ENCODE measurements at regions not wholly inside any gene's neighbourhood (a gene's known extent, or its start where the extent isn't known, plus 50 kb on each side); places are given as distances from the start of the nearest gene placed in this dataset.

DNA sequence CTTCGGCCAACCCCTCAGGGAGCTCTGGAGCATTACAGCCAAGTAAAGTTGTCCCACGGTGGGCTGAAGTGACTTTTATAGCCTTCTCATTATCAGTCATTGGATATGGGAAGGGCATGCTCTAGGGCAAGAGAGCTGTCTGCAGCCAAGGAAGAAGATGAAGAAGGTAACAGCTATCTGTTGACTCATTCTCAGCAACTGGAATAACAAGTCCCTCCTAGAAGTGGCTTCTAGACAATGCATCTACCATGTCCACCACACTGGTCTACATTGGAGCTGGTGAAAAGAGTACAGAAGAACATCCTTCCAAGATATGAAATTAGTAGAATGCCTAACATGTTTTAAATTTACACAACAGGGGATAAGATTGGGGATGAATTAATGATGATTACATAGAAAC is 524.2 kb downstream of the ACTL7B start:
- Histone ChIP-seq H3K36me3 (no peaks in the 10 kb centered on the region), H3K4me3 (no peak overlapping the region), H3K27me3 (replicated peaks) (no peaks in the 10 kb centered on the region), H3K4me1 (replicated peaks) (no peaks in the 10 kb centered on the region), H3K27ac (no peak overlapping the region), H3K9me3 (replicated peaks) (peaks cover 2% of the 10 kb centered on the region; the same call in 1 of the 2 replicates)
- no peak for DNase-seq (ENCODE audit: low read depth in 1 of 2, low spot score in 2 of 2)

DNA sequence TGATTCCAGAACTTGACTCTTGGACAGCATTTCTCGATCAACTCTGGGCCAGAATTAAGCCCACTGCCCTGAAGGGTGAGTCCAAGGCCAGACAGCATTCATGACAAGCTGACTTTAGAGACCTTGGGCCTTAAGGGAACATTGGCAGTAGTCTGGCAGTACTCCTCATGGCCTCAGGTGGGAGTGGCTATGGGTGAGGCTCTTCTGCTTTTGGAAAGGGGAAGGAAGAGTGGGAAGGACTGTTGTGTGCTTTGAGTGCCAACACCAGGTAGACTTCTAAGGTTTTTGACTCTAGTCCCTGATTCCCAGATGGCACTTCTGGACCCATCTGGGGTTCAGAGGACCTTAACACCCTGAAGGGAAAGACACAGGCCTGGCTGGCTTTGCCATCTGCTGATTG is 530.4 kb downstream of the ACTL7B start:
- DNase-seq (ENCODE audit: low read depth in 1 of 2, low spot score in 2 of 2) = no peak
- H3K4me3 ChIP-seq = no peak overlapping the region
- H3K4me1 ChIP-seq (replicated peaks) = no peaks in the 10 kb centered on the region

DNA sequence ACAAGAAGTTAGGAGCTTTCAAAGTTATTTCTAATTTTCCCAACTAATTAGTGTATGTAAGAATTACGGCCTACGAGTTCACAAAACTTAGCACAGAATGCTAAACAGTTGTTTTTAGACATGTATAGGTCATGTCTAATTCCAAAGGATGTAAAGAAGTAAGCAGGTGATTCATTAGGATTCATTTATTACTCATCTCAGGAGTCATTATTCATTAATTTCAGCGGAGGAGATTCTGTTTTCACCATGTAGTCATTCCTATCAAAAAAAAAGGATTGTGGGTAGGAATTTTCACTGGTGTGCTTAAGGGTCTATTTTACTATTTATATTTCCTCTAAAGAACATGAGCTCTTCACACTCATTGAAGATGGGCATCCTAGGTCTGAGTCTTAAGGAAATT is 532.2 kb downstream of the ACTL7B start:
- Histone ChIP-seq H3K9me3 (replicated peaks) (0 out of 2 replicates have a peak, but pooled peaks cover 2% of the 10 kb centered on the region), H3K4me3 (no peak overlapping the region), H3K36me3 (no peaks in the 10 kb centered on the region), H3K4me1 (replicated peaks) (no peaks in the 10 kb centered on the region), H3K27me3 (replicated peaks) (no peaks in the 10 kb centered on the region), H3K27ac (no peak overlapping the region)
- no peak for DNase-seq (ENCODE audit: low read depth in 1 of 2, low spot score in 2 of 2)

More for the DNA sequence above, 530.4 kb downstream of the ACTL7B start:
- H3K9me3 ChIP-seq (replicated peaks) = peaks cover 2% of the 10 kb centered on the region; the same call in 1 of the 2 replicates
- H3K27me3 ChIP-seq (replicated peaks) = no peaks in the 10 kb centered on the region
- no peaks in the 10 kb centered on the region for H3K36me3 ChIP-seq
- H3K27ac ChIP-seq = no peak overlapping the region

DNA sequence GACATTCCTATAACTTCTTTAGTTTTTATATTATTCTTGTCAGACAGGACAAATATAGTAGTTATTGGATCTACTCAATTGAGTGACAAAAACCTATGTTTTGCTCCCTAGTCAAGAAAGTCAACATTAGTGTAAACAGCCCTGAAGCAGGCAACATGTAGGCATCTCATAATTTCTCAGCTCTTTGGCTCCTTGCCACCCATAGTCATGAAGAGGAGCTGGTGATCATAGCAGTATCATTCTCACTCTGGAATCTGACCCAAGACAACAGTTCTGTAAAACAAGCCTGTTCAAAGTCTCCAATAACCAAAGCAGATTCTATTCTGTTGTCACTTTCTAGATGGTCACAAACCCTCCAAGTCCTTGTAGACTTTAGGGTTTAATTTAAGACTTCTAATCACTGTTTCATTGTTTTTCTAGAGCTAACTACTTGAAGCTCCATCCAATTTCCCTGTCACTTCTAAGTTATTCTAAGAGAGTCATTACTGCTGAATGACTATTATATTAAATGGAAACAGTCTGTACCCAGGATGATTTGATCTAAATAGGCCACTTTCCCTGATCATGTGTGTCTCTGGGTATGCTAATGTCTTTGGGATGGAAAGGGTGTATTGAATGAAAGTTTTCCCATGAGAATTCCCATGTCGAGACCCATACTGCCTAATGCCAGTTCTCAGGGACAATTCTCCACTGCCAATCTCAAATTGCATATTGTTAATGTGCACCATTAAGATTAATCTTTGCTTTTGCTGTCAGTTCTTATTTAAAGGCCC is 533.3 kb downstream of the ACTL7B start:
- Histone ChIP-seq H3K27ac (no peak overlapping the region), H3K4me1 (replicated peaks) (no peaks in the 10 kb centered on the region), H3K9me3 (replicated peaks) (no peaks in the 10 kb centered on the region), H3K4me3 (no peak overlapping the region), H3K27me3 (replicated peaks) (no peaks in the 10 kb centered on the region), H3K36me3 (no peaks in the 10 kb centered on the region)
- DNase-seq (ENCODE audit: low read depth in 1 of 2, low spot score in 2 of 2) = no peak

DNA sequence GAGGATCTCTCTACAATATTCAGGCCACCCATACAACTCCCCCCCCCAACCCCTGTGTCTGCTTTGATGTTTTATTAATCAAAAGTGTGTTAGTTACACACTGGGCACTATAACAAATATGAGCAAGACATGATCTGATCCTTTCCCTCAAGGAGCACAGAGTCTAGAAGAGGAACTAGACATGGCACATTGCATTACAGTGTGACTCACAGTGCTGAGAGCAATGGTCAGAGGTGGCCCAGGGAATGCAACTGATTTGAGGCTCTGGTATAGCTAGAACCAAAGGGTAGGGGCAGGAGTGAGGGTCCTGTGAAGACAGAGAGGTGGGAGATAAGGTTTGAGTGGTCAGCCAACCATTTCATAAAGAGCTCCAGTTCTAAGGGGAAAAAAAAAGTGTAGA is 539.2 kb downstream of the ACTL7B start:
- Histone ChIP-seq H3K27ac (no peak overlapping the region), H3K27me3 (replicated peaks) (no peaks in the 10 kb centered on the region), H3K36me3 (no peaks in the 10 kb centered on the region), H3K4me1 (replicated peaks) (no peaks in the 10 kb centered on the region), H3K9me3 (replicated peaks) (no peaks in the 10 kb centered on the region), H3K4me3 (no peak overlapping the region)
- no peak for DNase-seq (ENCODE audit: low read depth in 1 of 2, low spot score in 2 of 2)

DNA sequence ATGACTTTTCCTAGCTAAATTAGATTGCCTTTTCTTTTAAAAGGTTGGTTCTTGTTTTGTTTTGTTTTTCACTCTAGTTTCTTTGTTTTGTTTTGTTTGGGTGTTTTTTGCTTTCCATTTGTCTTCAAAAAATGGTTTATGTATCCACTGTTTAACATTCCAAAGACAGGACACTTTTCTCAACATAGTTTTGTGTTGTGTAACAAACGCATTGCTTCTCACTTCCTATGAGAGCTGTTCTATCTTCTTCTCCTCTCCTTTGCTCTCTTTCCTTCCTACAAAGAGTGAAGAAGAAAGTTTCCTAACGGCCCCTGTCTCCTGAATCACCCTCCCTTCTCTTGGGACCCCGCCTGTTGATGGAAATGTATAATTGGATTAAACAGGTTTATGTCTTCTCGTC is 539.7 kb downstream of the ACTL7B start:
- Histone ChIP-seq H3K4me1 (replicated peaks) (no peaks in the 10 kb centered on the region), H3K9me3 (replicated peaks) (no peaks in the 10 kb centered on the region), H3K27ac (no peak overlapping the region), H3K4me3 (no peak overlapping the region), H3K36me3 (no peaks in the 10 kb centered on the region), H3K27me3 (replicated peaks) (no peaks in the 10 kb centered on the region)
- DNase-seq (ENCODE audit: low read depth in 1 of 2, low spot score in 2 of 2) = no peak

DNA sequence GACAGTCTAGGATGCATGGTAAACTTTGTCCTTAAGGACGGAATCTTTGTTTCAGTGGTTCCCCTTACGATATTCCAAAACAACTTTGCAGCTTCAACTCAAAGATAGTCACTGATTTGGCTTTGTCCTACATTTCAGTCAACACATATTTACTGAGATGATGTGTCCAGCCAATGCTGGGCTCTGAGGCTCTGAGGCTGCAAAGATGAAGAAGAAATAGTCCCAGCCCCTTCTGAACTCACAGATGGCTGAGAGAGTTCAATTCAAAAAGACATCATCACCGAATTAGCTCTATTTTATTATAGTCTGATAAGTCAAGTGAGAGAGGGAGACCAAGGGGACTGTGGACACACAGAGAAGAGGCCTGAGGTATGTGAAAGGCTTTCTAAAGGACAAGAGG is 544.0 kb downstream of the ACTL7B start:
- H3K36me3 ChIP-seq = no peaks in the 10 kb centered on the region
- DNase-seq (ENCODE audit: low read depth in 1 of 2, low spot score in 2 of 2) = no peak
- H3K27me3 ChIP-seq (replicated peaks) = no peaks in the 10 kb centered on the region
- no peaks in the 10 kb centered on the region for H3K4me1 ChIP-seq (replicated peaks)
- no peak overlapping the region for H3K27ac ChIP-seq
- no peak overlapping the region for H3K4me3 ChIP-seq
- no peaks in the 10 kb centered on the region for H3K9me3 ChIP-seq (replicated peaks)

DNA sequence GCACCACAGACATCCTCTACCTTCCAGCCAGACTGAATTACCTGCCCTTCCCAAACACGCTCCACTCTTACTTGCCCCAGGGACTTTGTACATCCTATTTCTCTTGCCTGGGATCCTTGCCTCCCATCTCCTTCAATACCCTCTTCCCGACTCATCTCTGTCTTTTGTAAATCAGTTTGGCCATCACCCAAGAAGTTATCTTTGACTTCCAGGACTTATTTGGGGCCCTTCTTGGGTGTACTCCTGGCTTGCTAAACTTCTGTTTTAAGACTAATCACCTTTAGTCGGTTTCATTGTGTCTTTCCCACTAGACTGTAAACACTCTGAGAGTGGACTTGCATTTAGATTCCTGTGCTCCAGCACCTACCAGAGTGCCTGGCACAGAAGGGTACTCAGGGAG is 545.6 kb downstream of the ACTL7B start:
- Histone ChIP-seq H3K27ac (no peak overlapping the region), H3K4me3 (no peak overlapping the region), H3K9me3 (replicated peaks) (no peaks in the 10 kb centered on the region), H3K4me1 (replicated peaks) (no peaks in the 10 kb centered on the region), H3K36me3 (no peaks in the 10 kb centered on the region), H3K27me3 (replicated peaks) (no peaks in the 10 kb centered on the region)
- no peak for DNase-seq (ENCODE audit: low read depth in 1 of 2, low spot score in 2 of 2)

DNA sequence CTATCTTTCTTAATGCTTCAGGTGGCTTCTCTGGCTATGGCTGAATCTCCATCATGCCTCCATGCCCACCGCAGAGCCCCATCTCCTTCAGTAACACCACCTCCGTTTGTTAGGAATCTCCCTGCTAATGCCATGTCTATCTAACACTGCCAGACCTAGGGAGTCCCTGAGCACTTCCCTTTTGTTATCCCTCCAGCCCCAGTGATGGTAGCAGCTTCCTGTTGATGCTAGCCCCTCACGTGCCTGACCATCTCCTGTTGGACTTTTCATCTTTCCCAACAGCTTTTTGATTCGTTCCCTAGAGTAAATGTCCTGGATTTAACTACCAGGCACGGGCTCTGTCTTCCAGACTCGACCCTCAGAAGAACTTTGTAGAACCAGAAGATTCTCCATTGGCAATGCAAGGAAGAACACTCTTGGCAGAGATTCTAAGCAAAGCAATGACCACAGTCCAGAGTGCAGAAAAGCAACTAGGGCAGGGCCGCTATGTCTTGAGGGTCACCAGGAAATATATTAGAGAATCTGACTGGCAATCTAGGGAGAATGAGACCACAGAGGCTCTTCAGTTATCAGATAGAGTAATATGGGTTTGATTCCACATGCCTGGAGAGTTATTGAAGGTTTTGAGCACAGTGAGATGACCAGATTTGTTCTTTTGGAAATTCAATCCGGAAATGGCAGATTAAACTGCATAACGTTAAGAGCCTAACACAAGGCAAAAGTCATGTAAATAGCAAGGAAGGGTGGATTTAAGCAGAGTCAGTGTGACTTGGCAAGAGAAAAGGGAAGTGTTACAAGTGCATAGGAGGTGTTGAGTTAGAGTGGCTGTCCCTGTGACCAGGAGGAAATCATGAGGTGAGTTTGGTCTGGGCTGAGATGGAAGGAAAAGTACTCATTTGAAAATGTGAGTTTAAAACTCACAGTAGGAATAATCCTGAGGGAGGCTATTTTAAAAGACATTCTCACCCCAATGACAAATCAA is 555.2 kb downstream of the ACTL7B start:
- Histone ChIP-seq H3K4me1 (replicated peaks) (no peaks in the 10 kb centered on the region), H3K27ac (no peak overlapping the region), H3K27me3 (replicated peaks) (no peaks in the 10 kb centered on the region), H3K9me3 (replicated peaks) (no peaks in the 10 kb centered on the region), H3K4me3 (no peak overlapping the region), H3K36me3 (no peaks in the 10 kb centered on the region)
- no peak for DNase-seq (ENCODE audit: low read depth in 1 of 2, low spot score in 2 of 2)

DNA sequence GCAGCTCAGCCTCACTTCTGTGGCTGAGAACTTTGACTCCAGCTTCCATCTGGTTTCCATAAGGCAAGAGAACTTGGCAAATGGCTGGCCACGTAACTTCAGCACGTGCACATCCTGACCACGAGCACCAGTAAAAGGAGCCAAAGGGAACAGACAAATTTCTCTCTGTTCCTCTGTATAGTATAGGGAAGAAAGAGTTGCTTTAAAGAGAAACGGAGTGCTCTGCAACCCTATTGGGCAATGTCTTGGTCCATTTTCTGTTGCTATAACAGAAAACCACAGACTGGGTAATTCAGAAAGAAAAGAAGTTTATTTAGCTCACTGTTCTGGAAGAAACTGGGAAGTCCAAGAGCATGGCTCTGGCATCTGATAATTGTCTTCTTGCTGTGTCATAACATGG is 558.7 kb downstream of the ACTL7B start:
- no peak for DNase-seq (ENCODE audit: low read depth in 1 of 2, low spot score in 2 of 2)
- no peaks in the 10 kb centered on the region for H3K4me1 ChIP-seq (replicated peaks)
- no peaks in the 10 kb centered on the region for H3K9me3 ChIP-seq (replicated peaks)
- no peaks in the 10 kb centered on the region for H3K27me3 ChIP-seq (replicated peaks)
- no peak overlapping the region for H3K4me3 ChIP-seq
- H3K36me3 ChIP-seq = no peaks in the 10 kb centered on the region
- no peak overlapping the region for H3K27ac ChIP-seq

DNA sequence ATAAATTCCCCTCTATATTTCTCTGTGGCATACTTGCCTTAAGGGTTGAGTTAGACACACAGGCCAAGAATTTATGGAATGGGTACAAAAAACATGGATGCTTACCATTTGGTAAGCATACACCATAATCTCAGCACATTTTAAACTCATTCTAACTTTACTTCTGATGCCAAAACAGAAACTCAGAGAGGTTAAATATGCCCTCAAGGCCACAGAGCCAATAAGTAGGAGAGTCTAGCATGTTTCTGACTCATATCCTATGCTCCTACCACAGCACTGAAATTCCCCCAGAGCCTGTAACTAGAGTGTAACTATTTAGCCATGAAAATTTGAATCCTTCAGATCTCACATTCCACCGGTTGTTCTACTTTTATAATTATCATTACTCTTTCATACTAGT is 559.7 kb downstream of the ACTL7B start:
- Histone ChIP-seq H3K4me3 (no peak overlapping the region), H3K27ac (no peak overlapping the region), H3K9me3 (replicated peaks) (no peaks in the 10 kb centered on the region), H3K36me3 (no peaks in the 10 kb centered on the region), H3K4me1 (replicated peaks) (no peaks in the 10 kb centered on the region), H3K27me3 (replicated peaks) (no peaks in the 10 kb centered on the region)
- no peak for DNase-seq (ENCODE audit: low read depth in 1 of 2, low spot score in 2 of 2)

DNA sequence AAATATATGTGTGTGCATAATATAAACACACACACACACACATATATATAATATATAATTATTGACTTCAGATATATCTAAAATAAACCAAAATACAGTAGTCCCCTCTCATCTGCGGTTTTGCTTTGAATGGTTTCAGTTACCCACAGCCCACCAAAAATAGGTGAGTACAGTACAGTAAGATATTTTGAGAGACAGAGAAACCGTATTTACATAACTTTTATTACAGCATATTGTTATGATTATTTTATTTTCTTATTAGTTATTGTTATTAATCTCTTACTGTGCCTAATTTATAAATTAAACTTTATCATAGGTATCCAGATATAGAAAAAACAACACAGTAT is 564.2 kb downstream of the ACTL7B start:
- H3K27me3 ChIP-seq (replicated peaks) = no peaks in the 10 kb centered on the region
- H3K27ac ChIP-seq = no peak overlapping the region
- no peaks in the 10 kb centered on the region for H3K9me3 ChIP-seq (replicated peaks)
- no peaks in the 10 kb centered on the region for H3K36me3 ChIP-seq
- no peak overlapping the region for H3K4me3 ChIP-seq
- no peak for DNase-seq (ENCODE audit: low read depth in 1 of 2, low spot score in 2 of 2)
- H3K4me1 ChIP-seq (replicated peaks) = no peaks in the 10 kb centered on the region

DNA sequence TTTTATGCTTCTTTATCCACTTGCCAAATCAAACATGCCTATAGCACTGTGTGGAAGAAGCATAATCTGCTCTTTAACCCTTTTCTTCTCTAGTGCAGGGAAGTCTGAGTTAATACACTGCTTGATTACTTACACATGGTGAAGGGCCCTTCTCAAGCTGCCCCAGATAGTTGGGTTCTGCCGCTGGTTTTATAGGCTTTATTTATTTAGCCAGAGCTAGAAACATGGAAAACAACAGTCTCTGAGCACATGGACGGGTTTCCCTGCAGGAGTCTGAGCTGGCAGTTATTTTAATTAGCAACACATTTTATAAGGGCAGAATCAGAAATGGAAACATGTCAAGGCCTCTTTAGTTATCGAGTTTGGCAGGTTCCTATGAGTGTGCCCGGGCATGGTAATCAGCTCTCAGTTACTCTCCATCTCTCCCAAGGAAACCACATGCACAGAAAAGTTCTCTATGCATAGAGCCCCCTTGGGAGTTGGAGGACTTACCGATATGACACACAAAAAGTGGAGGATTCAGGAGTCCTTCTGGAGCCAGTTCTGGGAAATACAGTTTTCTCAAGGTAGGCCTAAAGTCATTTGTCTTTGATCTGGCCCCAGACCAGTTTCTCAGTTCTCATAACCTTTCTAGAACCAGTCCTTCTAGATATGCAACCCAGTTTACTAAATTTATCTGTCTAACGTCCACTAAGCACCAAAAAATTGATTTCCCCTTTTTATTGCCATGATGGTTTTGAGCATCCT is 564.8 kb downstream of the ACTL7B start:
- Histone ChIP-seq H3K9me3 (replicated peaks) (no peaks in the 10 kb centered on the region), H3K27ac (no peak overlapping the region), H3K27me3 (replicated peaks) (no peaks in the 10 kb centered on the region), H3K4me3 (no peak overlapping the region), H3K4me1 (replicated peaks) (no peaks in the 10 kb centered on the region), H3K36me3 (no peaks in the 10 kb centered on the region)
- no peak for DNase-seq (ENCODE audit: low read depth in 1 of 2, low spot score in 2 of 2)
